GM21825 (cell line): ENCODE measurements at regions not wholly inside any gene's neighbourhood (a gene's known extent, or its start where the extent isn't known, plus 50 kb on each side); places are given as distances from the start of the nearest gene placed in this dataset.

Experiments used
- ATAC-seq: cut with Tn5 transposase; IDR thresholded peaks from one replicate; pipeline ENCODE4 v1.9.1; 2021; ENCODE audit warnings: mild to moderate bottlenecking, moderate library complexity; ENCODE audit not compliant: unreplicated experiment

DNA sequence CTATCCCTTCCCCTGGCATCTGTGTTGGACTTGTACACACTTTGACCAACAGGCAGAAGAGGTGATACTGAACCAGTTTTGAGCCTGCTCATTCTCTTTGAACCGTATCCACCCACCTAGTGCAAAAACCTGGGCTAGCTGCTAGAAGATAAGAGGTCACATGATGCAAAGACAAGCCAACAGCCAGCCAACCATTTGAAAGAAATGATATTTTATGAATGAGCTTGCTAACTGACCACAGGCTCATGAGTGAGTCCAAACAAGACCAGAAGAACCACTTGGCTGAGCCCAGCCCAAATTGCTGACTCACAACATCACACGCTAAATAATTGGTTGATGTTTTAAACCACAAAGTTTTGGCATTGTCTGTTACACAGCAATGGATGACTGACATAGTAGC is 74.0 kb upstream of the CTNNB1 start:
- ATAC-seq = no peak

DNA sequence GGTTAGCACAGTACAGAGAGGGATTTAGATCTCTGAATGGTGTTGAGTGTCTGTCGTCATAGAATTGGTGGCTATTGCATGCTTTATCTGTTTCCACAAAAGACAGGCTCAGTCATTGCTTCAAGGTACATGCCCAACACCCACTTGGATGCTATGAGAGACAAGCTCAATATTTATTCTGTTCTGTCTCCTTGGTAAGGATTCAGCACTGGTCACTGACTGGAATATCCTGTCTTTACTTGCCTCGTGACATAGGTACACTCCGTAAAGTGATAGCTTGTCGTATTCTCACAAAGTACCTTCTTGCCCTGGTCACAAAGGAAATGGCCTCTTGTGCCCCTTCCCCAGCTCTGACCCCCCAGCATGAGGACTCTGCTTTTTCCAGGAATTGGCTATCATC is 72.8 kb upstream of the CTNNB1 start:
- ATAC-seq = no peak

DNA sequence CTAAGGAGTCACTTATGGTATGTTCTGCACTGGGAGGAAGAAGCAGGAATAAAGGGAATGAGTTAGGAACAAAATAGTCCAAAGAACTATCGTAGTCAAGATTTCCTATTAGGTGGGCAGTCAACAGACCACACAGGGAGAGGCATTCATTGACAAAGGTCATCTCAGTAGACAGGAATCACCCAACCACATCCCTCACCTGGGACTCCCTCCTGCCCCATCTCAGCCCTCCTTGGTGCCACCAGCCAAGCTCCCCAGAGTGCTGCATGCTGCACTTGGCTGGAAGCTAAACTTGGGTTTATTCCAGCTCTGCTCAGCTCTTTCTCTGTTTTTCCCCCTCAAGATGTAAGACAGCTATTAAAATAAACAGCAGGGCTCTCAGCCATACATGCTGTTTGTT is 72.3 kb upstream of the CTNNB1 start:
- ATAC-seq = no peak

DNA sequence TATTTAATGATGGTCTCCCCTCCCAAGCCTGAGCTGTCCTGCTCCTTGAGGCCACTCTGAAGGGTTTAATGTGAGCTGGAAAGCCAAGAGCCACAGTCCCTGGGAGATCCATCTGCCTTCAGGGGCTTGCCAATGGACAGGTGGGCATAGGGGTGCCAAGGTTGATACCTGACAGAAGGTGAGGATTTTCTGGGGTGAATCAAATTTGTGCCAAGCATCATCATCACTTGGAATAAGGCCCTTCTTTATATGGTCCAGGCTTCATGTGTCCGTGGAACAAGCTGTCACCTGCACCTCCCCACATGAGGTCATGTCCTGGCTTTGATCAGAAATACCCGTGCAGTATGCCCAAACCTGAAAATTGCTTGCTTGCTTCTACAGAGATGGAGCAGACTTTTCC is 71.9 kb upstream of the CTNNB1 start:
- ATAC-seq = no peak

DNA sequence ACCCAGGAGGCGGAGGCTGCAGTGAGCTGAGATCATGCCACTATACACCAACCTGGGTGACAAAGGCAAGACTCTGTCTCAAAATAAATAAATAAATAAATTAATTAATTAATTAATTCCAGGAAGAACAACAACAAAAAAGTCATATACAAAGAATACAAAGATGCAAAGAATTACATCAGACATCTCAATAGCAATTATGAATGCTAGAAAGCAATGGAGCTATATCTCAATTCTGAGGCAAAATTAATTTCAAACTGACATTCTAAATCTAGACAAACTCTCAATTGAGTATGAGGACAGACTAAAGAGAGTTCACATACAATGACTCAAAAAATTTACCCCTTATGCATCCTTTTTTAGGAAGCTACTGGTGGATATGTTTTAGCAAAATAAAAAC is 69.6 kb upstream of the CTNNB1 start:
- no peak for ATAC-seq

DNA sequence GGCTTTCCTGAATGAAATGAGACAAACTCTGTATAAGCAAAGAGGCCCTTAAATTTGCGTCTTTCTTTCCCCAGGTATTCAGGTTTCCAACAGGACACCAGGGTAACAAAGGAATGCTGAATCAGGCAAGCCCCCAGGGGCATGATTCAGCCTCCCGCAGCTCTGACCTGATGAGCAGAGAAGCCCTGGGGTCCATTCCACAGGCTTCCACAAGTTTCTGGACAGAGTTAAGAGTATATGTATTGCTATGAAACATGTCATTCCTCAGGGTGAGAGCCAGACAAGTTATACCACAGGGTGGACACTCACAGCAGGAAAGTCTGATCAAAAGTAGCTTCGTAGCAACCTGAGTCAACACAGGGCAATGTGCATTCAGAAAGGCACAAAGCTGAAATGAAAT is 68.1 kb upstream of the CTNNB1 start:
- ATAC-seq = no peak

DNA sequence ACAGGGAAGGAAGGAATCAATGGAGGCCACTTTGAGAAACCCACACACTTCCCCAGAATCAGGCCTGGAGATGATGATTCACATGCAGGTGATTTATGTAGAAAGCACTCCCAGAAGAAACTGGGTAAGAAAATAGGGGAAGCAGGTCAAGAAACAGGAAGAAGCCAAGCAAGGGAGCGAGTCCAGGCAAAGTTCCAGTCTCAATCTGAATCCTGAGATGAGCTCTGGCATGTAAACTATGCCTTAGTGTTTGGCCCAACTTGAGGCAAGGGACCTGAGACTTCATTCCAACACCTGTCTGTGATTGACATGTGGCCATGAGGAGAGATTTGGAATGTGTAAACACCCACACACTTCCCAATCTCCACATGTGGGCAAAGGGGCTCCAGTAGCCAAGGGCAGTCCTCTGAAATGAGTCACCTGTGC is 61.6 kb upstream of the CTNNB1 start:
- no peak for ATAC-seq

DNA sequence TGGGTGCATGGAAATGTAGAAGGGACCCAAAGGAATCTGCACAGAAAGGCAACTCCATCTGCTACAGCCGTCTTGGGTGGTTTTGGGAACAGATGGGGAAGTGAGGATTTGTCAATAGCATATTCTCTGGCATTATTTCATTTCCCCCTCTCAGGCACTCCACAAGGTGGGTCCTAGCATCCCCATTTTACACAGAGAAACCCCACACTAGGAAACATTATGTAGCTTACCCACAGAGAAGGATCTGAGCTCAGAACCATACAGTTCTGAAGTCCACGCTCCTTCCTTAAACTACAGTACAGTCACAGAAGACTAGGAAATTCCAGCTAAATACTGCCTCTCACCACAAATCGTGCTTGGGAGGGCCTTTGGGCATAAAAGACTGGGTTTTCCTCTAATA is 61.2 kb upstream of the CTNNB1 start:
- ATAC-seq = no peak

DNA sequence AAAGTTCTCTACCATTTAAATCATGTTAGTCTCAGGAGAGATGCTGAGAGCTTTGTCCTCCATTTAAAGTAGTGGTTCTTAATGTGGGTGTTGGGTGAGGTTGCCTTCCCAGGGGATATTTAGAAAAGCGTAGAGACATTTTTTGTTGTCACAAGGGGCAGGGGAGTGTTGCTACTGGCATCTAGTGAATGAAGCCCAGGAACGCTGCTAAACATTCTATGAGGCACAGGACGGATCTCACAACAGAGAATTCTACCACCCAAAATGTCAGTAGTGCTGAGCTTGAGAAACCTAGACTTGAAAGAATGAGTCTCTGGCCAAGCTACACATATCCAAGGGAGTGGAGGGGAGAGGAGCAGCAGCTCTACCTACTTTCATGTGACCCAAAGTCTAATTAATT is 60.7 kb upstream of the CTNNB1 start:
- ATAC-seq = no peak

DNA sequence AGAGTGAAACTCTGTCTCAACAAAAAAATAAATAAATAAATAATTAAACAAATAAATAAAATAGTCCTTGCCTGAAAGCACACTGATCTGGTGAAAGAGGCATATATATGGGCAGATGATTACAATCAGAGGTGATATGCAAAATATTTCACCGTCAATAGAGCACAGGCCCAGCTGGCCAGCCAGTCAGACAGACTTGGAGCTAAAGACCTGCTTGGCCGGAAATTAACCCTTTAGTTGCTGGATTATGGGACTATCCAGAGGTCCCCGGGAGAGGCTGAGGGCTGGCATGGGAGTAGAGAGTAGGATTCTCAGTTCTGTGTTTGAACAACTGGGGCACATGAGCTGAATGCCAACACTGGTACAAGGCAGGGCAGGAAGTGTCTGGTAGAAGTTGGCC is 59.1 kb upstream of the CTNNB1 start:
- ATAC-seq = no peak

DNA sequence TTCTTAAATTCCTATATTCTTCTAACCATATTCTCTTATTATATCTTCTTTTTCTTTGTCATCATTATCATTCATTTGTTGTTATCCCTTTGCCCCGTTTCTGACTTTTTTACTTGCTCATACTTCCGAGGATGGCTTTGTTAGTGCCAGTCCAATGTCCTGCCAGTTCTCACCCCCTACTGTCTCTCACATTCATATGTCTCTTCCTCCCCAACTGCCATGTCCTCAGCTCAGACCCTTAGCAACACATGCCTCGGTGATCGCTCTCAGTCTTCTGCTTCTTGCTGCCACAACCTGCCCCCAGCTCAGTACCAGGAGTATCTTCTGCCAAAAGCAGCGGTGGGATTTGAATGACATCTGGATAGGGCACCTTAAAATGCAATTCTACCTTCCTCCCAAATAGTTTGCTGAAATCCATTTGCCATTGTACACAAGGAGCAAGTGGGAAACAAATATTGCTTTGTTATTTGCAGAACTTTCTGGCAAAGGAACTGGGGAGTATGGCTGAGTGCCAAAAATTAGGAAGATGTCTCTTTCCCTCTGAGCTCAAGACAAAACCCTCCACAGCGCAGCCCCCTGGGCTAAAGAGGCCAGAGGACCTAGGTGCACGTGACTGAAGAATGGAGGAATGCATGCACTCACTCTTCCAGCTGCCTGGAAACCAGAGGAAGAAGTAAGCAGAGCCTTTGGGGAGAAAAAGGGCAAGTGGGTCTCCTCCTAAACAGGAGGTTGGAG is 57.7 kb upstream of the CTNNB1 start:
- no peak for ATAC-seq

DNA sequence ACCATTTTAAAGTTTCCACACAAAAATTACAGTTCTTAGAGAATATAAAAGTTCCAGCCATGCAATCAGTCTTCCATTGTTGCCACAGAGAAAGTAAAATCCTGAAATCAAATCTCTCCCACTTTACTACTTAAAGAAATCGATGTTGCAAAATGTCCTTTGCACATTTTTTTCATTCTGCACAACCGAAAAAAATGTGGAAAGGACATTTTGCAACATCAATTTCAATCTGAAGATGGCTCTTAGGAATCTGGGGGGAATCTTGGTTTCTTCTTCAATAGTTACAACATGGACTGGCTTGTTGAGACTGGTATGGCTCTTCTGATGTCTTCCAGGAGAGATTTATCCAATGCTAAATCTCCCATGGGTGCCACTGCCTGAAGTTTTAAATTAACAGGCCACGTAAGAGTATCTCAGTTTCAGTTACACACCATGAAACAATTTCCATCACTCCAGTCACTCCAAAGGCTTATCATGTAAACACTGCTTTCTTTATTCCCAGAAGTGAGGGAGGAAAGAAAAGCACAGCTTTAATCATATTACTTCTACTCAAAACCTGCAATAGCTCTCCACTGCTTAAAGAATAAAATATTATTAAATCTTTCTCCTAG is 55.8 kb upstream of the CTNNB1 start:
- ATAC-seq = no peak

DNA sequence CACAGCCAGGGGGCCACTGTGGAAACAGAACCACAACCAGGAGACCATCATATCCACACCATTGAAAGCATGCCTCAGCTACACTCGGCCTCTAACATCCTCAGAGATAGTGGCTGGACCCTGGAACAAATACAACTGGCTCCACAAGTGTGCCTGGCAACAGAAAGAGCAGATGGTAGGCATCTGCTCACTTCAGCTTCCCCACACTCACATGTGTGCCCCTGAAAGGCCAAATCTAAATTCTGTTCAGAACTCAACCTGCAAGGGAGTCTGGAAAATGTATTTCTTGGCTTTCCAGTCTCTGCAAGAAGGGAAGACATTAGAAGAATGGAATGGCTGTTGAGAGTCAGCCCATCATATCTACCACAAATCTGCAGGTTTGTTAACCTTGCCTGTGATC is 54.7 kb upstream of the CTNNB1 start:
- ATAC-seq = no peak

DNA sequence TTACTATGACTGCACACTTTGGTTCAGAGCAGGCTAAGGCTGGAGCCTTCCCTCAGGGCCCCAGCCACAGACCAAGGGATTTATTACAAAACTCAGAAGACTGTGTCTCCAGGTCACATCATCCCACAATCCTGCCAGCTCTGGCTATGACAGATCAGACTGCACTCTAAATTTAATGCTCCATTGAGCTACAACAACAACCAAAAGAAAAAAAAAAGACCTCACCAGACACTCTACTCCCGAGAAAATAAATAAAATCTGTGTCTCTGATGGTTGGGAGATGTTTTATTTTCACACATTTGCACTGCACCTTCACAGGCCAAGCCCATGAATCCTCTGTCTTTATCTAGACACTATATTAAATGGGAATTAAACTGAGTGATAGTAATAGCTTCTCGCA is 50.8 kb upstream of the CTNNB1 start:
- no peak for ATAC-seq

DNA sequence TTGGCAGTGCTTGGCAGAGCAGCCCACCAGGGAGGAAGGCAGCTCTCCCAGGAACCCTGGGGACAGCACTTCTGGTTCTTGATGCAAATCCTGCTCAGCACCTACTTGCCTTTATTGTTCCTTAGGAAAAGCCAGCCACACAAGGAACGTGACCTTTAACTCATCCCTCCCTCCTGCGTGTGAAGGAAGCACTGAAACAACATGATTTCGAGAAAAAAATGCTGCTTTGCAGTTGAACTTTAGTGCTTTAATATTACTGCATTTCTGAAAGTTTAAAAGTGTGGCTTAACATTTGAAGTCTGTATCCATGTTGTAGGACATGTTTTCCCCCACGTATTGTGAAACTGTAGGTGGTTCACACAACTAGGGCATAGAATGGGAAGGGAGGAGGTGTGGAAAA is 50.4 kb upstream of the CTNNB1 start:
- ATAC-seq = no peak
